ENCODE measurements at regions not wholly inside any gene's neighbourhood (a gene's known extent, or its start where the extent isn't known, plus 50 kb on each side); places are given as distances from the start of the nearest gene placed in this dataset.

DNA sequence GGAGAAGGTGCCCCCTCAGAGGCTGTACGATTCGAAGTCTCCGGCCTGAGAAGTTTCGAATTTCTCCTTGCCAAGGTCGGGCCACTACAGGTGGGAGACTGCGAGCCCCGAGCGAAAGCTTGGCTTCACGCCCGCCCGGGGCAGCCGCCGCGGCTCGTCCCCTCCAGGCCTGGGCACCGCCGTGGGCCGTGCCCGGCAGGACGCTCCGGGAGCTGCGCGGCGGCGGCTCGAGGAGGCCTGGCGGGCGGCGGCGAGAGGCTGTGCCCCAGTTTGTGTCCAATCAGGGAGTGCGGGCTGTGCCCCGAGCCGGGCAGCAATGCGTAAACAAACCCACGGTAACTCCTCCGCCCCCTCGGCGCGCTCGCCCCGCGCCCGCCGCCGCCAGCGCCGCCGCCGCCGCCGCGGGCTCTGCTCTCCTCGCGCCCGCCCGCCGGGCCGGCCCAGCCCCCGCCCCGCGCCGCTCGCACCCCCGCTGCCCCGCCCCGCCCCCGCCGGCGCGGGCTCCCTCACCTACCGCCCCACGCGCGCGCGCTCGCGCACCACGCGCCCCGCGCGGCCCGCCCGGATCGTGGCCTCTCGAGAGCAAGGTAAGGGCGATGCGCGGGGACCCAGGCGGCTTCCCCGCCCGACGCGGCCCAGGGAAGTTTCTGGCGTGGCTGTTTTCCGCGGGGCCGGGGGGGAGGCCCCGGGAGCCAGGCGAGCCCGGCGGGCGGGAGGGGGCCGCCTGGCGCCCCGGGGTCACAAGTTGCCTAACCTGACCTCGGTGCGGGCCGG lies 57.8 kb upstream of the PCGF5 start:
- TF ChIP-seq, protein P1, sequence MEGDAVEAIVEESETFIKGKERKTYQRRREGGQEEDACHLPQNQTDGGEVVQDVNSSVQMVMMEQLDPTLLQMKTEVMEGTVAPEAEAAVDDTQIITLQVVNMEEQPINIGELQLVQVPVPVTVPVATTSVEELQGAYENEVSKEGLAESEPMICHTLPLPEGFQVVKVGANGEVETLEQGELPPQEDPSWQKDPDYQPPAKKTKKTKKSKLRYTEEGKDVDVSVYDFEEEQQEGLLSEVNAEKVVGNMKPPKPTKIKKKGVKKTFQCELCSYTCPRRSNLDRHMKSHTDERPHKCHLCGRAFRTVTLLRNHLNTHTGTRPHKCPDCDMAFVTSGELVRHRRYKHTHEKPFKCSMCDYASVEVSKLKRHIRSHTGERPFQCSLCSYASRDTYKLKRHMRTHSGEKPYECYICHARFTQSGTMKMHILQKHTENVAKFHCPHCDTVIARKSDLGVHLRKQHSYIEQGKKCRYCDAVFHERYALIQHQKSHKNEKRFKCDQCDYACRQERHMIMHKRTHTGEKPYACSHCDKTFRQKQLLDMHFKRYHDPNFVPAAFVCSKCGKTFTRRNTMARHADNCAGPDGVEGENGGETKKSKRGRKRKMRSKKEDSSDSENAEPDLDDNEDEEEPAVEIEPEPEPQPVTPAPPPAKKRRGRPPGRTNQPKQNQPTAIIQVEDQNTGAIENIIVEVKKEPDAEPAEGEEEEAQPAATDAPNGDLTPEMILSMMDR (IDR thresholded peaks at IDR 0.05; ENCODE audit: low read length) = no peak
- no peak for TF ChIP-seq EZH2 (optimal IDR thresholded peaks at IDR 0.05; ENCODE audit: low read depth, low read length)
- no peak for TF ChIP-seq EZH2phosphoT487 (IDR thresholded peaks at IDR 0.05; ENCODE audit: low read length)
